GM12878 (cell line): ENCODE measurements at regions not wholly inside any gene's neighbourhood (a gene's known extent, or its start where the extent isn't known, plus 50 kb on each side); places are given as distances from the start of the nearest gene placed in this dataset.

Source experiments
- NFXL1 ChIP-seq: fragments of 450-650 bp; IDR thresholded peaks from 2 replicates; pipeline ENCODE4 v1.6.1; 2017; ENCODE audit warnings: antibody characterized with exemption, mild to moderate bottlenecking, borderline replicate concordance
- POLR2A ChIP-seq: IDR thresholded peaks from 2 replicates; pipeline ENCODE4 v1.6.1; 2011; ENCODE audit warnings: low read depth, mild to moderate bottlenecking, low read length
- RELA ChIP-seq: fragments of 450-650 bp; IDR thresholded peaks from 2 replicates; pipeline ENCODE4 v1.8.0; 2014; ENCODE audit warnings: borderline replicate concordance; ENCODE audit not compliant: partially characterized antibody
- ZBED1 ChIP-seq: IDR thresholded peaks from 2 replicates; pipeline ENCODE4 v1.6.1; 2016; ENCODE audit warnings: borderline replicate concordance
- TF ChIP-seq, protein P1 (sequence below): IDR thresholded peaks from 2 replicates; pipeline ENCODE4 v1.6.1; 2012; ENCODE audit warnings: mild to moderate bottlenecking, low read depth, low read length
- TF ChIP-seq, protein P2 (sequence below): fragments of 450-650 bp; IDR thresholded peaks from 2 replicates; pipeline ENCODE4 v1.6.1; 2014; ENCODE audit warnings: mild to moderate bottlenecking
- TF ChIP-seq, protein P3 (sequence below): fragments of 450-650 bp; formaldehyde crosslinking; IDR thresholded peaks from 2 replicates; pipeline ENCODE4 v1.4.0; 2022; ENCODE audit warnings: mild to moderate bottlenecking, moderate library complexity
- TF ChIP-seq, protein P4 (sequence below): fragments of 150-350 bp; IDR thresholded peaks from 2 replicates; pipeline ENCODE4 v1.6.1; 2016; ENCODE audit warnings: low read depth, low read length
- TF ChIP-seq, protein P5 (sequence below): IDR thresholded peaks from 2 replicates; pipeline ENCODE4 v1.6.1; 2011; ENCODE audit warnings: low read depth, mild to moderate bottlenecking, low read length, moderate library complexity, borderline replicate concordance; ENCODE audit errors: extremely low read depth

DNA sequence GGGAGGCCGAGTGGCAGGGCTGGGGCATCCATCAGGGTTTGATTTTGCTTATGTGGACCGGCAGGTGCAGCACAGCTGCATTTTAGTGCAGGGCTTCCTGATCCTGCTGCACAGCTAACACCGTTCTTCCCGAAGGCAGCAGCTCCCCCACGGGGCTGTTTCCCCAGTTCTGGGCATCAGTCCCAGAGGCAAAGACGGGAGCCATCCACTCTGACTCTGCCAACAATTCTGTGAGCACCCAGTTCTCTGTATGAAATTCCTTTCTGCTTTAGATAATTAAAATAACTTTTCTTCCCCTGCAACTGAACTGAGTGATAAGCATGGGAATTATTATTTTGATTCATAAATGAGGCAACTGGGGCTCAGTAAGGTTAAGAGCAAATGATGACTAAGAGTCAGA, 262.9 kb upstream of the ATP10A start (continued):
- TF ChIP-seq, protein P1, sequence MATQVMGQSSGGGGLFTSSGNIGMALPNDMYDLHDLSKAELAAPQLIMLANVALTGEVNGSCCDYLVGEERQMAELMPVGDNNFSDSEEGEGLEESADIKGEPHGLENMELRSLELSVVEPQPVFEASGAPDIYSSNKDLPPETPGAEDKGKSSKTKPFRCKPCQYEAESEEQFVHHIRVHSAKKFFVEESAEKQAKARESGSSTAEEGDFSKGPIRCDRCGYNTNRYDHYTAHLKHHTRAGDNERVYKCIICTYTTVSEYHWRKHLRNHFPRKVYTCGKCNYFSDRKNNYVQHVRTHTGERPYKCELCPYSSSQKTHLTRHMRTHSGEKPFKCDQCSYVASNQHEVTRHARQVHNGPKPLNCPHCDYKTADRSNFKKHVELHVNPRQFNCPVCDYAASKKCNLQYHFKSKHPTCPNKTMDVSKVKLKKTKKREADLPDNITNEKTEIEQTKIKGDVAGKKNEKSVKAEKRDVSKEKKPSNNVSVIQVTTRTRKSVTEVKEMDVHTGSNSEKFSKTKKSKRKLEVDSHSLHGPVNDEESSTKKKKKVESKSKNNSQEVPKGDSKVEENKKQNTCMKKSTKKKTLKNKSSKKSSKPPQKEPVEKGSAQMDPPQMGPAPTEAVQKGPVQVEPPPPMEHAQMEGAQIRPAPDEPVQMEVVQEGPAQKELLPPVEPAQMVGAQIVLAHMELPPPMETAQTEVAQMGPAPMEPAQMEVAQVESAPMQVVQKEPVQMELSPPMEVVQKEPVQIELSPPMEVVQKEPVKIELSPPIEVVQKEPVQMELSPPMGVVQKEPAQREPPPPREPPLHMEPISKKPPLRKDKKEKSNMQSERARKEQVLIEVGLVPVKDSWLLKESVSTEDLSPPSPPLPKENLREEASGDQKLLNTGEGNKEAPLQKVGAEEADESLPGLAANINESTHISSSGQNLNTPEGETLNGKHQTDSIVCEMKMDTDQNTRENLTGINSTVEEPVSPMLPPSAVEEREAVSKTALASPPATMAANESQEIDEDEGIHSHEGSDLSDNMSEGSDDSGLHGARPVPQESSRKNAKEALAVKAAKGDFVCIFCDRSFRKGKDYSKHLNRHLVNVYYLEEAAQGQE: no peak
- TF ChIP-seq, protein P2, sequence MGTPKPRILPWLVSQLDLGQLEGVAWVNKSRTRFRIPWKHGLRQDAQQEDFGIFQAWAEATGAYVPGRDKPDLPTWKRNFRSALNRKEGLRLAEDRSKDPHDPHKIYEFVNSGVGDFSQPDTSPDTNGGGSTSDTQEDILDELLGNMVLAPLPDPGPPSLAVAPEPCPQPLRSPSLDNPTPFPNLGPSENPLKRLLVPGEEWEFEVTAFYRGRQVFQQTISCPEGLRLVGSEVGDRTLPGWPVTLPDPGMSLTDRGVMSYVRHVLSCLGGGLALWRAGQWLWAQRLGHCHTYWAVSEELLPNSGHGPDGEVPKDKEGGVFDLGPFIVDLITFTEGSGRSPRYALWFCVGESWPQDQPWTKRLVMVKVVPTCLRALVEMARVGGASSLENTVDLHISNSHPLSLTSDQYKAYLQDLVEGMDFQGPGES: no peak
- TF ChIP-seq, protein P3, sequence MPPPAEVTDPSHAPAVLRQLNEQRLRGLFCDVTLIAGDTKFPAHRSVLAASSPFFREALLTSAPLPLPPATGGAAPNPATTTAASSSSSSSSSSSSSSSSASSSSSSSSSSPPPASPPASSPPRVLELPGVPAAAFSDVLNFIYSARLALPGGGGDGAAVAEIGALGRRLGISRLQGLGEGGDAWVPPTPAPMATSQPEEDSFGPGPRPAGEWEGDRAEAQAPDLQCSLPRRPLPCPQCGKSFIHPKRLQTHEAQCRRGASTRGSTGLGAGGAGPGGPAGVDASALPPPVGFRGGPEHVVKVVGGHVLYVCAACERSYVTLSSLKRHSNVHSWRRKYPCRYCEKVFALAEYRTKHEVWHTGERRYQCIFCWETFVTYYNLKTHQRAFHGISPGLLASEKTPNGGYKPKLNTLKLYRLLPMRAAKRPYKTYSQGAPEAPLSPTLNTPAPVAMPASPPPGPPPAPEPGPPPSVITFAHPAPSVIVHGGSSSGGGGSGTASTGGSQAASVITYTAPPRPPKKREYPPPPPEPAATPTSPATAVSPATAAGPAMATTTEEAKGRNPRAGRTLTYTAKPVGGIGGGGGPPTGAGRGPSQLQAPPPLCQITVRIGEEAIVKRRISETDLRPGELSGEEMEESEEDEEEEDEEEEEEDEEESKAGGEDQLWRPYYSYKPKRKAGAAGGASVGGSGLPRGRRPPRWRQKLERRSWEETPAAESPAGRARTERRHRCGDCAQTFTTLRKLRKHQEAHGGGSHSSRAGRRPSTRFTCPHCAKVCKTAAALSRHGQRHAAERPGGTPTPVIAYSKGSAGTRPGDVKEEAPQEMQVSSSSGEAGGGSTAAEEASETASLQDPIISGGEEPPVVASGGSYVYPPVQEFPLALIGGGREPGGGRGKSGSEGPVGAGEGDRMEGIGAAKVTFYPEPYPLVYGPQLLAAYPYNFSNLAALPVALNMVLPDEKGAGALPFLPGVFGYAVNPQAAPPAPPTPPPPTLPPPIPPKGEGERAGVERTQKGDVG (CRISPR knock-in tag): no peak
- no peak for TF ChIP-seq RELA
- TF ChIP-seq, protein P4, sequence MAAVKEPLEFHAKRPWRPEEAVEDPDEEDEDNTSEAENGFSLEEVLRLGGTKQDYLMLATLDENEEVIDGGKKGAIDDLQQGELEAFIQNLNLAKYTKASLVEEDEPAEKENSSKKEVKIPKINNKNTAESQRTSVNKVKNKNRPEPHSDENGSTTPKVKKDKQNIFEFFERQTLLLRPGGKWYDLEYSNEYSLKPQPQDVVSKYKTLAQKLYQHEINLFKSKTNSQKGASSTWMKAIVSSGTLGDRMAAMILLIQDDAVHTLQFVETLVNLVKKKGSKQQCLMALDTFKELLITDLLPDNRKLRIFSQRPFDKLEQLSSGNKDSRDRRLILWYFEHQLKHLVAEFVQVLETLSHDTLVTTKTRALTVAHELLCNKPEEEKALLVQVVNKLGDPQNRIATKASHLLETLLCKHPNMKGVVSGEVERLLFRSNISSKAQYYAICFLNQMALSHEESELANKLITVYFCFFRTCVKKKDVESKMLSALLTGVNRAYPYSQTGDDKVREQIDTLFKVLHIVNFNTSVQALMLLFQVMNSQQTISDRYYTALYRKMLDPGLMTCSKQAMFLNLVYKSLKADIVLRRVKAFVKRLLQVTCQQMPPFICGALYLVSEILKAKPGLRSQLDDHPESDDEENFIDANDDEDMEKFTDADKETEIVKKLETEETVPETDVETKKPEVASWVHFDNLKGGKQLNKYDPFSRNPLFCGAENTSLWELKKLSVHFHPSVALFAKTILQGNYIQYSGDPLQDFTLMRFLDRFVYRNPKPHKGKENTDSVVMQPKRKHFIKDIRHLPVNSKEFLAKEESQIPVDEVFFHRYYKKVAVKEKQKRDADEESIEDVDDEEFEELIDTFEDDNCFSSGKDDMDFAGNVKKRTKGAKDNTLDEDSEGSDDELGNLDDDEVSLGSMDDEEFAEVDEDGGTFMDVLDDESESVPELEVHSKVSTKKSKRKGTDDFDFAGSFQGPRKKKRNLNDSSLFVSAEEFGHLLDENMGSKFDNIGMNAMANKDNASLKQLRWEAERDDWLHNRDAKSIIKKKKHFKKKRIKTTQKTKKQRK: no peak
- no peak for TF ChIP-seq NFXL1
- TF ChIP-seq POLR2A: no peak
- TF ChIP-seq, protein P5, sequence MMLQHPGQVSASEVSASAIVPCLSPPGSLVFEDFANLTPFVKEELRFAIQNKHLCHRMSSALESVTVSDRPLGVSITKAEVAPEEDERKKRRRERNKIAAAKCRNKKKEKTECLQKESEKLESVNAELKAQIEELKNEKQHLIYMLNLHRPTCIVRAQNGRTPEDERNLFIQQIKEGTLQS: no peak
- TF ChIP-seq ZBED1: no peak
